SU-DHL-6 (cell line): ENCODE measurements at regions not wholly inside any gene's neighbourhood (a gene's known extent, or its start where the extent isn't known, plus 50 kb on each side); places are given as distances from the start of the nearest gene placed in this dataset.

Source experiments
- CTCF ChIP-seq: fragments of 200-600 bp; sonication (generic); IDR thresholded peaks from one replicate; pipeline ENCODE4 v1.5.1; 2017; ENCODE audit warnings: antibody characterized with exemption, mild to moderate bottlenecking, low read length, moderate library complexity; ENCODE audit not compliant: insufficient read depth, poor library complexity, severe bottlenecking
- EZH2phosphoT487 ChIP-seq: fragments of 200-600 bp; sonication (generic), shearing (Covaris generic); conservative IDR thresholded peaks from 2 replicates; pipeline ENCODE4 v1.6.1; 2018; ENCODE audit warnings: mild to moderate bottlenecking, antibody characterized with exemption, low read length, moderate library complexity, mixed read lengths

GRCh38 chr11:81705283-81705682, 1028.4 kb downstream of the FAM181B start:
- TF ChIP-seq CTCF (no peak), EZH2phosphoT487 (no peak)
